K562 (cell line): ENCODE measurements at regions not wholly inside any gene's neighbourhood (a gene's known extent, or its start where the extent isn't known, plus 50 kb on each side); places are given as distances from the start of the nearest gene placed in this dataset.

Experiments
- ATAC-seq: fragments of 200-7000 bp; cut with Tn5 transposase; 3 replicates; pipeline ENCODE4 v1.9.1; 2020; ENCODE audit warnings: moderate library complexity
- BruUV-seq: library from RNA; stranded (reverse); fragments of 400-500 nt; replicated peaks from 2 replicates; lab custom pipeline; 2021; lab: Mats Ljungman, UMichigan
- CTCF ChIA-PET: fragments of 300-600 bp; formaldehyde crosslinking; extraction: SDS; loops from one replicate; lab custom pipeline; 2021; ENCODE audit warnings: low intra/inter-chr PET ratio; lab: Yijun Ruan, JAX
- POLR2A ChIA-PET: fragments of 300-600, 350-650 bp; sonication (Branson Sonifier 250); formaldehyde crosslinking; extraction: SDS; loops from one replicate; lab custom pipeline; 2021; ENCODE audit warnings: antibody characterized with exemption, inconsistent platforms; lab: Yijun Ruan, JAX
- DNase-seq, 4 experiments: peaks; one replicate each; pipeline versions ENCODE4 v3.0.0 to v3.0.0-alpha.2; 2011 to 2018; ENCODE audit warnings: low spot score in 3 of 4, mixed read lengths in 3 of 4; ENCODE audit errors: extremely low read depth in 1 of 4
- FAIRE-seq: peaks from 2 replicates; lab custom pipeline; 2011; peaks lifted over from hg19 to GRCh38; lab: Jason Lieb, UNC
- H2AFZ ChIP-seq: 2 replicates; pipeline ENCODE4 v1.6.0; 2011; ENCODE audit warnings: low read depth, low read length, control low read depth, inconsistent platforms
- H3K27ac ChIP-seq: fragments of 200-600 bp; 3 replicates; pipeline ENCODE4 v1.8.0; 2011; ENCODE audit warnings: low read depth, mild to moderate bottlenecking, control low read depth, inconsistent platforms, low read length, moderate library complexity, mixed read lengths; ENCODE audit errors: extremely low read depth
- H3K27me3 ChIP-seq, 2 experiments: fragments of 300-600 bp in 1 of 2; 2 replicates in 1 of 2; 3 replicates in 1 of 2; pipeline versions ENCODE4 v1.6.0 to v1.8.0; 2011; ENCODE audit warnings: inconsistent platforms in 2 of 2, low read length in 2 of 2, mild to moderate bottlenecking in 1 of 2, mixed read lengths in 1 of 2, moderate library complexity in 1 of 2; ENCODE audit not compliant: control insufficient read depth in 2 of 2, insufficient read depth in 2 of 2
- H3K36me3 ChIP-seq: fragments of 300-600 bp; 3 replicates; pipeline ENCODE4 v1.8.0; 2011; ENCODE audit warnings: mild to moderate bottlenecking, low read length, inconsistent platforms; ENCODE audit not compliant: control insufficient read depth, insufficient read depth
- H3K4me1 ChIP-seq, 2 experiments: fragments of 200-600 bp in 1 of 2; replicated peaks in 1 of 2; 2 replicates in 1 of 2; 3 replicates in 1 of 2; pipeline versions ENCODE4 v1.5.1 to v1.8.0; 2011; ENCODE audit warnings: inconsistent platforms in 2 of 2, low read length in 2 of 2, mild to moderate bottlenecking in 1 of 2, mixed read lengths in 1 of 2, moderate library complexity in 1 of 2; ENCODE audit not compliant: control insufficient read depth in 2 of 2, insufficient read depth in 2 of 2
- H3K4me2 ChIP-seq: 2 replicates; pipeline ENCODE4 v1.6.1; 2011; ENCODE audit warnings: low read length, control low read depth, inconsistent platforms, mixed read lengths; ENCODE audit not compliant: insufficient read depth
- H3K4me3 ChIP-seq: fragments of 200-600 bp; sonication (generic), shearing (Covaris generic); 2 replicates; pipeline ENCODE4 v1.5.1; 2016; ENCODE audit warnings: control low read depth, inconsistent platforms
- H3K79me2 ChIP-seq: fragments of 200-600 bp; 3 replicates; pipeline ENCODE4 v1.8.0; 2011; ENCODE audit warnings: low read length, inconsistent platforms; ENCODE audit not compliant: control insufficient read depth, insufficient read depth
- H3K9ac ChIP-seq, 2 experiments: 2 replicates each; pipeline versions ENCODE4 v1.6.0 to v1.6.1; 2011; ENCODE audit warnings: low read depth in 2 of 2, low read length in 2 of 2, control low read depth in 1 of 2, inconsistent platforms in 1 of 2, mild to moderate bottlenecking in 1 of 2, mixed read lengths in 1 of 2; ENCODE audit not compliant: insufficient read depth in 1 of 2
- H3K9me1 ChIP-seq: one replicate; pipeline ENCODE4 v1.6.0; 2011; ENCODE audit warnings: inconsistent platforms, mild to moderate bottlenecking, low read length, moderate library complexity; ENCODE audit not compliant: control insufficient read depth, insufficient read depth
- H3K9me3 ChIP-seq: replicated peaks from 2 replicates; pipeline ENCODE4 v1.5.1; 2011; ENCODE audit warnings: low read depth, low read length, inconsistent platforms; ENCODE audit not compliant: control insufficient read depth, insufficient read depth
- H4K20me1 ChIP-seq: replicated peaks from 2 replicates; pipeline ENCODE4 v1.6.1; 2011; ENCODE audit warnings: low read length, inconsistent platforms, mixed read lengths; ENCODE audit not compliant: control insufficient read depth, insufficient read depth
- ATF6 ChIP-seq: sonication (generic); formaldehyde crosslinking; IDR thresholded peaks from 2 replicates; pipeline ENCODE4 v1.4.0; 2020; ENCODE audit warnings: mild to moderate bottlenecking, missing genetic modification reagents
- ZNF740 ChIP-seq, 3 experiments: fragments of 200-800 bp in 1 of 3; sonication (Bioruptor generic) in 1 of 3; sonication (generic) in 1 of 3; formaldehyde crosslinking in 1 of 3; IDR thresholded peaks; 2 replicates each; pipeline versions ENCODE4 v1.6.1 to v1.8.0; 2016 to 2022; ENCODE audit warnings: mild to moderate bottlenecking in 2 of 3, missing compliant biosample characterization in 2 of 3, missing genetic modification characterization in 2 of 3, missing genetic modification reagents in 1 of 3
- WGBS: fragments of 100-300 bp; shearing (Covaris generic); methylation state at CpG from one replicate; pipeline ENCODE4 v1.1.6; 2016; ENCODE audit warnings: low coverage, mixed read lengths; ENCODE audit not compliant: insufficient coverage; ENCODE audit errors: missing lambda C conversion rate; 5-methylcytosine and 5-hydroxymethylcytosine counted together
- in situ Hi-C: fragments of 300-500 bp; cut with MboI; formaldehyde crosslinking; loops from 4 replicates; pipeline ENCODE4 v1.15.0; 2018; ENCODE audit warnings: inconsistent platforms, mixed read lengths
- intact Hi-C: fragments of 100-400 bp; cut with micrococcal nuclease; formaldehyde crosslinking; loops from 2 replicates; pipeline ENCODE4 v1.14.2; 2022

GRCh38 chr5:125325488-125326149 lies 579.2 kb upstream of the ZNF608 start:
- no peaks in the 10 kb centered on the region for H3K36me3 ChIP-seq
- CTCF ChIA-PET, result no interaction called here
- DNase-seq, result no peak
- no peak overlapping the region for H3K27ac ChIP-seq
- H3K9ac ChIP-seq, result no peak overlapping the region
- no peaks in the 10 kb centered on the region for H3K9me3 ChIP-seq
- H3K4me1 ChIP-seq, result no peaks in the 10 kb centered on the region
- H4K20me1 ChIP-seq, result no peaks in the 10 kb centered on the region
- H3K27me3 ChIP-seq, result no peaks in the 10 kb centered on the region
- POLR2A ChIA-PET, result no interaction called here
- no peaks in the 10 kb centered on the region for H3K9me1 ChIP-seq
- 1% methylated on average over 4 of the region's 4 CpGs for WGBS
- H3K4me3 ChIP-seq, result no peak overlapping the region
- intact Hi-C loops, result no loop called here
- no peak for TF ChIP-seq ZNF740 (CRISPR knock-in tag; IDR thresholded peaks at IDR 0.05)
- TF ChIP-seq ZNF740 (tag; IDR thresholded peaks at IDR 0.05), result no peak
- no peak for TF ChIP-seq ATF6 (CRISPR knock-in tag)
- in situ Hi-C loops, result no loop called here
- H2AFZ ChIP-seq, result no peak overlapping the region
- BruUV-seq, result no TSS peak
- ATAC-seq, result no peak
- FAIRE-seq, result no peak
- H3K79me2 ChIP-seq, result no peaks in the 10 kb centered on the region
- H3K4me2 ChIP-seq, result no peak overlapping the region
